Spleen (tissue), 7 donors: ENCODE measurements at regions not wholly inside any gene's neighbourhood (a gene's known extent, or its start where the extent isn't known, plus 50 kb on each side); places are given as distances from the start of the nearest gene placed in this dataset.

ENCODE experiments used
- POLR2A ChIP-seq, 3 donors: fragments of 450-650 bp; IDR thresholded peaks; one replicate each; pipeline ENCODE4 v1.5.1; 2017; ENCODE audit warnings: antibody characterized with exemption in 3 of 3, mild to moderate bottlenecking in 1 of 3
- POLR2AphosphoS5 ChIP-seq, 3 donors: sonication (generic); formaldehyde crosslinking; IDR thresholded peaks; one replicate each; pipeline ENCODE4 v1.5.1; 2017; ENCODE audit warnings: antibody characterized with exemption in 3 of 3
- TF ChIP-seq, protein P1 (sequence below), 11 experiments: fragments of 200-600 bp in 7 of 11; fragments of 450-650 bp in 4 of 11; sonication (generic) in 4 of 11; IDR thresholded peaks in 8 of 11; conservative IDR thresholded peaks in 3 of 11; 1 replicate in 7 of 11; 2 replicates in 4 of 11; pipeline versions ENCODE4 v1.4.0 to v1.8.0; 2016 to 2021; ENCODE audit warnings: antibody characterized with exemption in 11 of 11, inconsistent platforms in 4 of 11, mild to moderate bottlenecking in 1 of 11
- donor health status: DM: no; HTN: no; CAD: no; lungs with moderate emphysema.
- donor health status: DM: no; HTN: no; CAD: no.
- donor health status: DM: no; HTN: no; CAD: no.

DNA sequence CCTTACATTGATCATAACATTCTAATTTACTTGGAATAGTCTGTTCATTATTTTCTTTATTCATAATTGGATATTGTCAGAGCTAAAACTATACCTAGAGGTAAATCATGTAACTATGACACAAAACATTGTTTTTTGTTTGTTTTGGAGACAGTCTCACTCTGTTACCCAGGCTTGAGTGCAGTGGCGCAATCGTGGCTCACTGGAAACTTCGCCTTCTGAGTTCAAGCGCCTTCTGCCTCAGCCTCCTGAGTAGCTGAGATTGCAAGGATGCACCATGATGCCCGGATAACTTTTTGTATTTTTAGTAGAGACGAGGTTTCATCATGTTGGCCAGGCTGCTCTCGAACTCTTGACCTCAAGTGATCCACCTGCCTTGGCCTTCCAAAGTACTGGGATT lies 265.2 kb downstream of the FBXO8 start:
- TF ChIP-seq, protein P1, sequence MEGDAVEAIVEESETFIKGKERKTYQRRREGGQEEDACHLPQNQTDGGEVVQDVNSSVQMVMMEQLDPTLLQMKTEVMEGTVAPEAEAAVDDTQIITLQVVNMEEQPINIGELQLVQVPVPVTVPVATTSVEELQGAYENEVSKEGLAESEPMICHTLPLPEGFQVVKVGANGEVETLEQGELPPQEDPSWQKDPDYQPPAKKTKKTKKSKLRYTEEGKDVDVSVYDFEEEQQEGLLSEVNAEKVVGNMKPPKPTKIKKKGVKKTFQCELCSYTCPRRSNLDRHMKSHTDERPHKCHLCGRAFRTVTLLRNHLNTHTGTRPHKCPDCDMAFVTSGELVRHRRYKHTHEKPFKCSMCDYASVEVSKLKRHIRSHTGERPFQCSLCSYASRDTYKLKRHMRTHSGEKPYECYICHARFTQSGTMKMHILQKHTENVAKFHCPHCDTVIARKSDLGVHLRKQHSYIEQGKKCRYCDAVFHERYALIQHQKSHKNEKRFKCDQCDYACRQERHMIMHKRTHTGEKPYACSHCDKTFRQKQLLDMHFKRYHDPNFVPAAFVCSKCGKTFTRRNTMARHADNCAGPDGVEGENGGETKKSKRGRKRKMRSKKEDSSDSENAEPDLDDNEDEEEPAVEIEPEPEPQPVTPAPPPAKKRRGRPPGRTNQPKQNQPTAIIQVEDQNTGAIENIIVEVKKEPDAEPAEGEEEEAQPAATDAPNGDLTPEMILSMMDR (IDR thresholded peaks at IDR 0.05 in 8 of 11, conservative IDR thresholded peaks at IDR 0.05 in 3 of 11) = no peak
- no peak for TF ChIP-seq POLR2AphosphoS5 (IDR thresholded peaks at IDR 0.05)
- no peak for TF ChIP-seq POLR2A (IDR thresholded peaks at IDR 0.05)
